SK-N-SH (cell line): ENCODE measurements at regions not wholly inside any gene's neighbourhood (a gene's known extent, or its start where the extent isn't known, plus 50 kb on each side); places are given as distances from the start of the nearest gene placed in this dataset.

ENCODE experiments used
- CTCF ChIA-PET: fragments of 300-600, 350-600 bp; formaldehyde crosslinking; extraction: SDS; loops from one replicate; lab custom pipeline; 2021; lab: Yijun Ruan, JAX
- POLR2A ChIA-PET: fragments of 350-600 bp; sonication (Branson Sonifier 250); formaldehyde crosslinking; extraction: SDS; loops from one replicate; lab custom pipeline; 2020; ENCODE audit warnings: antibody characterized with exemption, inconsistent platforms; lab: Yijun Ruan, JAX
- DNase-seq: peaks from one replicate; pipeline ENCODE4 v3.0.0; 2012
- H2AFZ ChIP-seq: fragments of 200-600 bp; sonication (generic); 2 replicates; pipeline ENCODE4 v1.8.1; 2016; ENCODE audit warnings: antibody characterized with exemption, mild to moderate bottlenecking, low read depth
- H3F3A ChIP-seq: fragments of 200-600 bp; sonication (generic); replicated peaks from 2 replicates; pipeline ENCODE3; 2016; ENCODE audit warnings: antibody characterized with exemption, mild to moderate bottlenecking; ENCODE audit not compliant: insufficient read depth
- H3K27ac ChIP-seq, 2 experiments: fragments of 200-500 bp in 1 of 2; fragments of 200-600 bp in 1 of 2; sonication (Bioruptor generic) in 1 of 2; sonication (generic), shearing (Covaris generic) in 1 of 2; 2 replicates each; pipeline versions ENCODE4 v1.5.1 to v1.6.1; 2014 to 2016; ENCODE audit warnings: low read depth in 2 of 2, inconsistent platforms in 1 of 2, low read length in 1 of 2, mild to moderate bottlenecking in 1 of 2, mixed read lengths in 1 of 2
- H3K27me3 ChIP-seq: fragments of 200-600 bp; sonication (generic), shearing (Covaris generic); 2 replicates; pipeline ENCODE4 v1.6.1; 2016; ENCODE audit warnings: mixed run types; ENCODE audit not compliant: insufficient read depth
- H3K36me3 ChIP-seq, 2 experiments: fragments of 200-500 bp in 1 of 2; fragments of 200-600 bp in 1 of 2; sonication (Bioruptor generic) in 1 of 2; sonication (generic) in 1 of 2; replicated peaks in 1 of 2; 2 replicates each; pipeline versions ENCODE3 to v1.5.1; 2014 to 2016; ENCODE audit warnings: low read length in 1 of 2, mild to moderate bottlenecking in 1 of 2; ENCODE audit not compliant: insufficient read depth in 2 of 2, control insufficient read depth in 1 of 2
- H3K4me1 ChIP-seq, 2 experiments: fragments of 200-500 bp in 1 of 2; fragments of 200-600 bp in 1 of 2; sonication (Bioruptor generic) in 1 of 2; sonication (generic), shearing (Covaris generic) in 1 of 2; 2 replicates each; pipeline versions ENCODE4 v1.5.1 to v1.6.1; 2014 to 2016; ENCODE audit warnings: low read depth in 1 of 2, low read length in 1 of 2, mixed run types in 1 of 2; ENCODE audit not compliant: insufficient read depth in 2 of 2, control insufficient read depth in 1 of 2
- H3K4me2 ChIP-seq: fragments of 200-600 bp; sonication (generic), shearing (Covaris generic); 2 replicates; pipeline ENCODE4 v1.6.1; 2017; ENCODE audit warnings: mixed run types
- H3K4me3 ChIP-seq, 2 experiments: fragments of 200-500 bp in 1 of 2; fragments of 200-600 bp in 1 of 2; sonication (Bioruptor generic) in 1 of 2; sonication (generic), shearing (Covaris generic) in 1 of 2; 2 replicates each; pipeline versions ENCODE4 v1.5.1 to v1.8.1; 2014 to 2016; ENCODE audit warnings: low read depth in 2 of 2, inconsistent platforms in 1 of 2, low read length in 1 of 2, mild to moderate bottlenecking in 1 of 2, mixed read lengths in 1 of 2, moderate library complexity in 1 of 2
- H3K79me2 ChIP-seq: fragments of 200-600 bp; sonication (generic); 2 replicates; pipeline ENCODE4 v1.8.1; 2017; ENCODE audit warnings: mild to moderate bottlenecking; ENCODE audit not compliant: insufficient read depth
- H3K9ac ChIP-seq: fragments of 200-600 bp; sonication (generic); 2 replicates; pipeline ENCODE4 v1.6.1; 2017; ENCODE audit warnings: mixed run types
- H3K9me2 ChIP-seq: fragments of 200-600 bp; sonication (generic); 2 replicates; pipeline ENCODE4 v1.6.1; 2017; ENCODE audit warnings: mixed run types
- H3K9me3 ChIP-seq: fragments of 200-600 bp; sonication (generic); 2 replicates; pipeline ENCODE4 v1.6.1; 2017; ENCODE audit warnings: mixed run types, mild to moderate bottlenecking, moderate library complexity
- H4K20me1 ChIP-seq: fragments of 200-600 bp; sonication (generic); 2 replicates; pipeline ENCODE4 v1.6.1; 2017; ENCODE audit warnings: mild to moderate bottlenecking, mixed run types; ENCODE audit not compliant: insufficient read depth
- CHD2 ChIP-seq: fragments of 150-350 bp; IDR thresholded peaks from 2 replicates; pipeline ENCODE4 v1.6.1; 2018; ENCODE audit warnings: low read length; ENCODE audit not compliant: partially characterized antibody
- ELF1 ChIP-seq: IDR thresholded peaks from 2 replicates; pipeline ENCODE4 v1.4.0; 2012
- FOXJ3 ChIP-seq: sonication (generic); formaldehyde crosslinking; IDR thresholded peaks from 2 replicates; pipeline ENCODE4 v1.5.1; 2020; ENCODE audit warnings: mild to moderate bottlenecking, missing genetic modification reagents
- FOXM1 ChIP-seq: IDR thresholded peaks from 2 replicates; pipeline ENCODE4 v1.4.0; 2012; ENCODE audit warnings: low read depth, mild to moderate bottlenecking
- GABPA ChIP-seq: IDR thresholded peaks from 2 replicates; pipeline ENCODE4 v1.4.0; 2012; ENCODE audit warnings: low read depth, mild to moderate bottlenecking
- GATA2 ChIP-seq: sonication (generic); formaldehyde crosslinking; IDR thresholded peaks from 2 replicates; pipeline ENCODE4 v1.5.0; 2020; ENCODE audit warnings: mild to moderate bottlenecking, missing genetic modification reagents
- JUND ChIP-seq: IDR thresholded peaks from 2 replicates; pipeline ENCODE4 v1.4.0; 2012
- MEF2A ChIP-seq: IDR thresholded peaks from 2 replicates; pipeline ENCODE4 v1.4.0; 2012; ENCODE audit warnings: low read depth, borderline replicate concordance
- POLR2AphosphoS5 ChIP-seq: IDR thresholded peaks from 2 replicates; pipeline ENCODE4 v1.6.1; 2012; ENCODE audit warnings: low read depth, low read length
- TAF1 ChIP-seq: IDR thresholded peaks from 2 replicates; pipeline ENCODE4 v1.6.1; 2012; ENCODE audit warnings: low read depth, mild to moderate bottlenecking, low read length, moderate library complexity, borderline replicate concordance
- TCF12 ChIP-seq: IDR thresholded peaks from 2 replicates; pipeline ENCODE4 v1.4.0; 2012
- USF1 ChIP-seq: IDR thresholded peaks from 2 replicates; pipeline ENCODE4 v1.4.0; 2012; ENCODE audit warnings: low read depth, borderline replicate concordance
- USF2 ChIP-seq: fragments of 150-350 bp; IDR thresholded peaks from 2 replicates; pipeline ENCODE4 v1.6.1; 2017; ENCODE audit warnings: antibody characterized with exemption, low read length, low read depth, borderline replicate concordance
- YY1 ChIP-seq: IDR thresholded peaks from 2 replicates; pipeline ENCODE4 v1.4.0; 2012; ENCODE audit warnings: low read depth, mild to moderate bottlenecking
- ZBTB33 ChIP-seq: IDR thresholded peaks from 2 replicates; pipeline ENCODE4 v1.4.0; 2012; ENCODE audit warnings: low read depth, borderline replicate concordance
- WGBS: methylation state at CpG from one replicate; pipeline ENCODE4 v1.1.6; 2017; ENCODE audit warnings: low lambda C conversion rate; 5-methylcytosine and 5-hydroxymethylcytosine counted together

- POLR2A ChIA-PET, result no interaction called here
- Histone ChIP-seq H3K9me2 (no peaks in the 10 kb centered on the region), H4K20me1 (no peaks in the 10 kb centered on the region), H3K4me3 (no peak overlapping the region), H3K79me2 (no peaks in the 10 kb centered on the region), H2AFZ (no peak overlapping the region), H3K9ac (no peak overlapping the region), H3K27me3 (no peaks in the 10 kb centered on the region), H3K4me1 (peaks cover 0 to 7% of the 10 kb centered on the region in 2 experiments; a peak in 1 of 4 replicates), H3K4me2 (no peak overlapping the region), H3K9me3 (no peaks in the 10 kb centered on the region), H3K36me3 (no peaks in the 10 kb centered on the region), H3F3A (peaks cover 9% of the 10 kb centered on the region), H3K27ac (no peak overlapping the region)
- CTCF ChIA-PET, result no interaction called here
- WGBS, result 85% methylated on average over 4 of the region's 4 CpGs
- DNase-seq, result no peak
- no peak for TF ChIP-seq GABPA
- TF ChIP-seq TCF12, result no peak
- no peak for TF ChIP-seq JUND
- no peak for TF ChIP-seq TAF1
- TF ChIP-seq CHD2, result no peak
- TF ChIP-seq USF2, result no peak
- no peak for TF ChIP-seq POLR2AphosphoS5
- TF ChIP-seq USF1, result no peak
- no peak for TF ChIP-seq ZBTB33
- no peak for TF ChIP-seq GATA2 (CRISPR knock-in tag)
- TF ChIP-seq ELF1, result no peak
- no peak for TF ChIP-seq YY1
Measured at GRCh38 chr5:159539678-159540077, 209.4 kb upstream of the IL12B start.

- H3K27ac ChIP-seq, result no peak overlapping the region
- H4K20me1 ChIP-seq, result no peaks in the 10 kb centered on the region
- no peaks in the 10 kb centered on the region for H3K9me2 ChIP-seq
- no peaks in the 10 kb centered on the region for H3K79me2 ChIP-seq
- peaks cover 11% of the 10 kb centered on the region for H3F3A ChIP-seq
- no peaks in the 10 kb centered on the region for H3K36me3 ChIP-seq
- CTCF ChIA-PET, result no interaction called here
- no peak for TF ChIP-seq FOXM1
- TF ChIP-seq YY1, result no peak
- TF ChIP-seq GABPA, result no peak
- no peak for TF ChIP-seq ZBTB33
- TF ChIP-seq GATA2 (CRISPR knock-in tag), result no peak
- TF ChIP-seq FOXJ3 (CRISPR knock-in tag), result no peak
- no peak for TF ChIP-seq MEF2A
- TF ChIP-seq, all 33 proteins: peak for 0
- WGBS, result 31% methylated on average over 1 of the region's 1 CpG
- Histone ChIP-seq H3K9me3 (no peaks in the 10 kb centered on the region), H2AFZ (no peak overlapping the region), H3K9ac (no peak overlapping the region), H3K4me3 (no peak overlapping the region), H3K27me3 (no peaks in the 10 kb centered on the region), H3K4me2 (no peak overlapping the region), H3K4me1 (peaks cover 0 to 11% of the 10 kb centered on the region in 2 experiments; a peak in 1 of 4 replicates)
- DNase-seq, result no peak
- POLR2A ChIA-PET, result no interaction called here
Measured at GRCh38 chr5:159543326-159543725, 213.0 kb upstream of the IL12B start.
